Neuronal stem cell (in vitro differentiated cells): ENCODE measurements at regions not wholly inside any gene's neighbourhood (a gene's known extent, or its start where the extent isn't known, plus 50 kb on each side); places are given as distances from the start of the nearest gene placed in this dataset.

Experiments
- DNase-seq: peaks from one replicate; pipeline ENCODE4 v3.0.0-alpha.2; 2013; ENCODE audit warnings: low spot score
- H2AFZ ChIP-seq: one replicate; pipeline ENCODE4 v1.6.1; 2013; ENCODE audit warnings: mild to moderate bottlenecking, low read length, inconsistent platforms
- H2AK5ac ChIP-seq: 2 replicates; pipeline ENCODE4 v1.6.1; 2013; ENCODE audit warnings: low read depth, mild to moderate bottlenecking, inconsistent platforms, low read length, moderate library complexity, mixed read lengths
- H2BK120ac ChIP-seq: 2 replicates; pipeline ENCODE4 v1.6.1; 2013; ENCODE audit warnings: low read depth, mild to moderate bottlenecking, inconsistent platforms, low read length, moderate library complexity, mixed read lengths
- H2BK12ac ChIP-seq: one replicate; pipeline ENCODE4 v1.6.1; 2013; ENCODE audit warnings: low read length, inconsistent platforms
- H2BK15ac ChIP-seq: 2 replicates; pipeline ENCODE4 v1.6.1; 2013; ENCODE audit warnings: mild to moderate bottlenecking, low read length, inconsistent platforms, mixed read lengths
- H2BK5ac ChIP-seq: one replicate; pipeline ENCODE4 v1.6.1; 2013; ENCODE audit warnings: inconsistent platforms, mild to moderate bottlenecking, low read length, moderate library complexity
- H3K14ac ChIP-seq: one replicate; pipeline ENCODE4 v1.6.1; 2013; ENCODE audit warnings: low read length, inconsistent platforms
- H3K18ac ChIP-seq: 2 replicates; pipeline ENCODE4 v1.6.1; 2013; ENCODE audit warnings: low read length, inconsistent platforms
- H3K23ac ChIP-seq: 2 replicates; pipeline ENCODE4 v1.6.1; 2013; ENCODE audit warnings: low read depth, mild to moderate bottlenecking, mixed read lengths, low read length, inconsistent platforms; ENCODE audit not compliant: poor library complexity
- H3K27ac ChIP-seq: replicated peaks from 3 replicates; pipeline ENCODE4 v1.5.1; 2013; ENCODE audit warnings: low read length, inconsistent platforms
- H3K27me3 ChIP-seq, 3 experiments: 2 replicates each; pipeline ENCODE4 v1.6.1; 2013; ENCODE audit warnings: low read length in 3 of 3, mild to moderate bottlenecking in 2 of 3, inconsistent platforms in 1 of 3, low read depth in 1 of 3, mixed read lengths in 1 of 3, moderate library complexity in 1 of 3; ENCODE audit not compliant: control insufficient read depth in 3 of 3, insufficient read depth in 3 of 3
- H3K36me3 ChIP-seq, 2 donors: replicated peaks in 1 of 2; 2 replicates each; pipeline ENCODE4 v1.6.1; 2013; ENCODE audit warnings: low read length in 2 of 2; ENCODE audit not compliant: control insufficient read depth in 2 of 2, insufficient read depth in 2 of 2
- H3K4ac ChIP-seq: 2 replicates; pipeline ENCODE4 v1.6.1; 2013; ENCODE audit warnings: inconsistent platforms, mild to moderate bottlenecking, low read length, moderate library complexity
- H3K4me1 ChIP-seq, 2 donors: 1 replicate in 1 of 2; 2 replicates in 1 of 2; pipeline ENCODE4 v1.6.1; 2013; ENCODE audit warnings: low read length in 2 of 2, low read depth in 1 of 2; ENCODE audit not compliant: control insufficient read depth in 2 of 2, insufficient read depth in 1 of 2
- H3K4me2 ChIP-seq: one replicate; pipeline ENCODE4 v1.6.1; 2013; ENCODE audit warnings: mild to moderate bottlenecking, low read length, inconsistent platforms; ENCODE audit not compliant: insufficient read depth, poor library complexity, severe bottlenecking
- H3K4me3 ChIP-seq, 2 donors: 2 replicates each; pipeline ENCODE4 v1.5.1; 2013; ENCODE audit warnings: low read length in 2 of 2, mild to moderate bottlenecking in 2 of 2, inconsistent platforms in 1 of 2, moderate library complexity in 1 of 2
- H3K79me1 ChIP-seq: one replicate; pipeline ENCODE4 v1.6.1; 2013; ENCODE audit warnings: low read depth, mild to moderate bottlenecking, inconsistent platforms, low read length, moderate library complexity
- H3K9ac ChIP-seq: one replicate; pipeline ENCODE4 v1.6.1; 2013; ENCODE audit warnings: mild to moderate bottlenecking, low read depth, low read length, inconsistent platforms; ENCODE audit not compliant: poor library complexity
- H3K9me3 ChIP-seq, 2 donors: replicated peaks in 1 of 2; 2 replicates each; pipeline versions ENCODE3 to v1.6.1; 2013; ENCODE audit warnings: low read length in 2 of 2, mild to moderate bottlenecking in 2 of 2, inconsistent platforms in 1 of 2, low read depth in 1 of 2, mixed read lengths in 1 of 2, moderate library complexity in 1 of 2; ENCODE audit not compliant: control insufficient read depth in 2 of 2, insufficient read depth in 1 of 2
- H4K8ac ChIP-seq: one replicate; pipeline ENCODE4 v1.6.1; 2013; ENCODE audit warnings: low read depth, mild to moderate bottlenecking, inconsistent platforms, low read length, moderate library complexity
- H4K91ac ChIP-seq: one replicate; pipeline ENCODE4 v1.6.1; 2013; ENCODE audit warnings: low read length, low read depth, mild to moderate bottlenecking, inconsistent platforms; ENCODE audit not compliant: poor library complexity
- WGBS, 2 donors: extraction: QIAGEN DNeasy Blood & Tissue Kit; methylation state at CpG; one replicate each; pipeline ENCODE4 v1.1.7; 2013; ENCODE audit warnings: missing lambda C conversion rate in 2 of 2, mixed read lengths in 1 of 2; ENCODE audit not compliant: insufficient read length in 2 of 2, insufficient replicate concordance in 1 of 2; ENCODE audit errors: extremely low coverage in 2 of 2; 5-methylcytosine and 5-hydroxymethylcytosine counted together

- Histone ChIP-seq H3K4me2 (no peak overlapping the region), H3K27me3 (no peaks in the 10 kb centered on the region), H3K9me3 (peaks cover 0 to 3% of the 10 kb centered on the region in 2 donors), H3K27ac (no peak overlapping the region), H3K18ac (no peak overlapping the region), H2AFZ (no peak overlapping the region), H2BK120ac (no peak overlapping the region), H3K14ac (no peak overlapping the region), H2AK5ac (no peak overlapping the region), H2BK15ac (no peak overlapping the region), H3K79me1 (no peaks in the 10 kb centered on the region), H3K9ac (no peak overlapping the region), H4K8ac (no peak overlapping the region), H3K23ac (no peak overlapping the region), H3K4me1 (peaks cover 4 to 11% of the 10 kb centered on the region in 2 donors), H3K36me3 (no peaks in the 10 kb centered on the region), H3K4ac (no peak overlapping the region), H3K4me3 (no peak overlapping the region), H4K91ac (no peak overlapping the region), H2BK12ac (no peak overlapping the region), H2BK5ac (no peak overlapping the region)
- WGBS, 2 donors: no CpG with 5 or more reads among the region's 6 CpGs
- no peak for DNase-seq
These were observed 68.1 kb downstream of the UCHL1 start for GRCh38 chr4:41324861-41325260.

DNA sequence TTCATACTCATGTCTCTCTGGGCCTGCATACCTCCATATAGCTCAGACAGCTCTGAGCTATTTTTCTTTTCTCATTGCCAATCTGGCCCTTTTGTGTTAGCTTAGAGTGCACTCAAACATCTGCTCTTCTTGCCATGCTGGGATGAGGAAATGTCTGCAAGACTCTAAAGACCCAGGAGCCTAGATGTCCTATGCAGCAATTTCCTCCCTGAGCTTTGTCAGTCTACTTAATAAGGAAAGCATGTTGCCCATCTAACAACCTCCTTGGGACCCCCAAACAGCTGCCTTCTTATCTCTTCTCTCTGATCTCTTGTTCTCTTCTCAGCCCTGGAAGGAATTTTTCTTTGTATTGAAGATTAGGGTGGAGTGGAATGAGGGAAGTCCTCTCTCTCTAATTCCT is 69.2 kb downstream of the UCHL1 start:
- Histone ChIP-seq H3K27me3 (no peaks in the 10 kb centered on the region), H4K91ac (no peak overlapping the region), H2AK5ac (no peak overlapping the region), H2BK120ac (no peak overlapping the region), H3K4me2 (no peak overlapping the region), H3K4ac (no peak overlapping the region), H3K36me3 (no peaks in the 10 kb centered on the region), H3K23ac (no peak overlapping the region), H2BK12ac (no peak overlapping the region), H3K4me1 (peaks cover 4 to 11% of the 10 kb centered on the region in 2 donors), H4K8ac (no peak overlapping the region), H3K9me3 (peaks cover 0 to 3% of the 10 kb centered on the region in 2 donors), H2BK15ac (no peak overlapping the region), H3K27ac (no peak overlapping the region), H2AFZ (peak overlapping the region; percentile 58), H2BK5ac (no peak overlapping the region), H3K14ac (no peak overlapping the region), H3K9ac (no peak overlapping the region), H3K4me3 (no peak overlapping the region), H3K79me1 (no peaks in the 10 kb centered on the region), H3K18ac (no peak overlapping the region)
- DNase-seq: no peak

- no peak overlapping the region for H4K91ac ChIP-seq
- H3K36me3 ChIP-seq: no peaks in the 10 kb centered on the region
- H4K8ac ChIP-seq: no peak overlapping the region
- H3K4me1 ChIP-seq: peaks cover 4 to 11% of the 10 kb centered on the region in 2 donors
- no peak overlapping the region for H3K4me3 ChIP-seq
- no peak overlapping the region for H3K14ac ChIP-seq
- no peak for DNase-seq
- peaks cover 0 to 3% of the 10 kb centered on the region in 2 donors for H3K9me3 ChIP-seq
- no peak overlapping the region for H2BK5ac ChIP-seq
- WGBS, 2 donors: no CpG with 5 or more reads among the region's 1 CpG
- H3K4ac ChIP-seq: no peak overlapping the region
- no peak overlapping the region for H3K4me2 ChIP-seq
- no peak overlapping the region for H3K9ac ChIP-seq
- H2AK5ac ChIP-seq: no peak overlapping the region
- H2BK12ac ChIP-seq: no peak overlapping the region
- H2BK120ac ChIP-seq: no peak overlapping the region
- H3K27me3 ChIP-seq: no peaks in the 10 kb centered on the region
- no peak overlapping the region for H3K27ac ChIP-seq
- H3K79me1 ChIP-seq: no peaks in the 10 kb centered on the region
- H2AFZ ChIP-seq: no peak overlapping the region
- no peak overlapping the region for H3K23ac ChIP-seq
- no peak overlapping the region for H2BK15ac ChIP-seq
- no peak overlapping the region for H3K18ac ChIP-seq
These were observed 70.0 kb downstream of the UCHL1 start for GRCh38 chr4:41326776-41327175.

- Histone ChIP-seq H2BK12ac (no peak overlapping the region), H3K4me2 (no peak overlapping the region), H4K8ac (no peak overlapping the region), H2BK15ac (no peak overlapping the region), H4K91ac (no peak overlapping the region), H3K18ac (no peak overlapping the region), H3K23ac (no peak overlapping the region), H3K27ac (no peak overlapping the region), H3K9ac (no peak overlapping the region), H2BK5ac (no peak overlapping the region), H3K14ac (no peak overlapping the region), H3K4ac (no peak overlapping the region), H3K79me1 (no peaks in the 10 kb centered on the region), H3K4me3 (no peak overlapping the region), H2AFZ (no peak overlapping the region), H3K4me1 (peaks cover 4 to 11% of the 10 kb centered on the region in 2 donors), H2AK5ac (no peak overlapping the region), H2BK120ac (no peak overlapping the region), H3K36me3 (no peaks in the 10 kb centered on the region), H3K9me3 (no peaks in the 10 kb centered on the region), H3K27me3 (no peaks in the 10 kb centered on the region)
- WGBS, 2 donors: no CpG with 5 or more reads among the region's 6 CpGs
- DNase-seq: no peak
These were observed 71.0 kb downstream of the UCHL1 start for GRCh38 chr4:41327770-41328169.
